Left lung (tissue), 4 donors: ENCODE measurements at regions not wholly inside any gene's neighbourhood (a gene's known extent, or its start where the extent isn't known, plus 50 kb on each side); places are given as distances from the start of the nearest gene placed in this dataset.

Source experiments
- ATAC-seq: fragments of 200-7000 bp; cut with Tn5 transposase; one replicate; pipeline ENCODE4 v1.9.1; 2020; ENCODE audit warnings: moderate library complexity
- DNase-seq, 4 donors: peaks; one replicate each; pipeline ENCODE4 v3.0.0-alpha.2; 2013 to 2020
- H3K27ac ChIP-seq, 2 donors: fragments of 200-600 bp; sonication (generic) in 1 of 2; one replicate each; pipeline versions ENCODE4 v1.5.0 to v1.8.0; 2020 to 2021
- H3K27me3 ChIP-seq, 2 donors: fragments of 200-600 bp; sonication (generic) in 1 of 2; one replicate each; pipeline versions ENCODE4 v1.5.0 to v1.8.0; 2020 to 2021
- H3K36me3 ChIP-seq, 2 donors: fragments of 200-600 bp; sonication (generic) in 1 of 2; one replicate each; pipeline versions ENCODE4 v1.5.0 to v1.8.0; 2020 to 2021
- H3K4me1 ChIP-seq, 2 donors: fragments of 200-600 bp; one replicate each; pipeline ENCODE4 v1.8.0; 2021
- H3K4me3 ChIP-seq, 2 donors: fragments of 200-600 bp; sonication (generic) in 1 of 2; one replicate each; pipeline versions ENCODE4 v1.5.0 to v1.8.0; 2020 to 2021; ENCODE audit warnings: mild to moderate bottlenecking in 1 of 2
- H3K9me3 ChIP-seq, 2 donors: fragments of 200-600 bp; sonication (generic) in 1 of 2; one replicate each; pipeline versions ENCODE4 v1.5.0 to v1.8.0; 2020 to 2021
- intact Hi-C, 2 donors: fragments of 100-400 bp; cut with DNase I; formaldehyde crosslinking; loops; one replicate each; pipeline versions ENCODE4 v1.11.2 to v1.14.2; 2022
- TF ChIP-seq, protein P1 (sequence below), 2 donors: fragments of 200-600 bp; sonication (generic) in 1 of 2; IDR thresholded peaks; one replicate each; pipeline versions ENCODE4 v1.5.0 to v1.8.0; 2021; ENCODE audit warnings: antibody characterized with exemption in 2 of 2
- donor health status: DM: no; HTN: yes; CAD: no.
- donor health status: DM: no; HTN: no; CAD: no.

- DNase-seq (no peak), ATAC-seq (no peak)
- intact Hi-C loops = no loop called here
- H3K27me3 ChIP-seq = peaks cover 0 to 7% of the 10 kb centered on the region in 2 donors
- H3K36me3 ChIP-seq = no peaks in the 10 kb centered on the region
- H3K27ac ChIP-seq = no peak overlapping the region
- TF ChIP-seq, protein P1, sequence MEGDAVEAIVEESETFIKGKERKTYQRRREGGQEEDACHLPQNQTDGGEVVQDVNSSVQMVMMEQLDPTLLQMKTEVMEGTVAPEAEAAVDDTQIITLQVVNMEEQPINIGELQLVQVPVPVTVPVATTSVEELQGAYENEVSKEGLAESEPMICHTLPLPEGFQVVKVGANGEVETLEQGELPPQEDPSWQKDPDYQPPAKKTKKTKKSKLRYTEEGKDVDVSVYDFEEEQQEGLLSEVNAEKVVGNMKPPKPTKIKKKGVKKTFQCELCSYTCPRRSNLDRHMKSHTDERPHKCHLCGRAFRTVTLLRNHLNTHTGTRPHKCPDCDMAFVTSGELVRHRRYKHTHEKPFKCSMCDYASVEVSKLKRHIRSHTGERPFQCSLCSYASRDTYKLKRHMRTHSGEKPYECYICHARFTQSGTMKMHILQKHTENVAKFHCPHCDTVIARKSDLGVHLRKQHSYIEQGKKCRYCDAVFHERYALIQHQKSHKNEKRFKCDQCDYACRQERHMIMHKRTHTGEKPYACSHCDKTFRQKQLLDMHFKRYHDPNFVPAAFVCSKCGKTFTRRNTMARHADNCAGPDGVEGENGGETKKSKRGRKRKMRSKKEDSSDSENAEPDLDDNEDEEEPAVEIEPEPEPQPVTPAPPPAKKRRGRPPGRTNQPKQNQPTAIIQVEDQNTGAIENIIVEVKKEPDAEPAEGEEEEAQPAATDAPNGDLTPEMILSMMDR (IDR thresholded peaks at IDR 0.05) = no peak
- no peaks in the 10 kb centered on the region for H3K4me1 ChIP-seq
- no peak overlapping the region for H3K4me3 ChIP-seq
- H3K9me3 ChIP-seq = no peaks in the 10 kb centered on the region
These were observed 301.7 kb upstream of the N4BP1 start for GRCh38 chr16:48911700-48912099.

DNA sequence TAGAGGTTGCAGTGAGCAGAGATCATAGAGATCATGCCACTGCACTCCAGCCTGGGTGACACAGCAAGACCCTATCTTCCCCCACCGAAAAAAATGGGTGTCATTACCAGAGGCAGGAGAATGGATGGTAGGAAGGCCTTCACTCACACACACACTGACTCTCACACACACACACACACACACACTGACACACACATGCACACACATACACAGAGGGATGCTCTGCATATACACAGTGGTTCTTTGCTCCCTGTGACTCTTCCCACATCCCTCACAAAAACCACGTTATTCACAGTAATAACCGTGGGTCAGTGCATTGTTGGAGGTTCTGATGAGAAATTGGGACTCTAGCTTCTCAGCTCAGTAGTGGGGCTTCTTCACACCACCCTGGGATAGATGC lies 300.2 kb upstream of the N4BP1 start:
- Histone ChIP-seq H3K27ac (no peak overlapping the region), H3K9me3 (no peaks in the 10 kb centered on the region), H3K4me3 (no peak overlapping the region), H3K36me3 (no peaks in the 10 kb centered on the region), H3K4me1 (no peaks in the 10 kb centered on the region), H3K27me3 (peaks cover 0 to 7% of the 10 kb centered on the region in 2 donors)
- TF ChIP-seq, protein P1 (IDR thresholded peaks at IDR 0.05) = no peak
- intact Hi-C loops = no loop called here
- ATAC-seq = no peak
- no peak for DNase-seq

- H3K9me3 ChIP-seq = no peaks in the 10 kb centered on the region
- no peaks in the 10 kb centered on the region for H3K36me3 ChIP-seq
- TF ChIP-seq, protein P1 (IDR thresholded peaks at IDR 0.05) = no peak
- DNase-seq (no peak), ATAC-seq (no peak)
- H3K4me1 ChIP-seq = no peaks in the 10 kb centered on the region
- no peak overlapping the region for H3K4me3 ChIP-seq
- intact Hi-C loops = no loop called here
- no peak overlapping the region for H3K27ac ChIP-seq
- H3K27me3 ChIP-seq = peaks cover 0 to 7% of the 10 kb centered on the region in 2 donors
These were observed 299.3 kb upstream of the N4BP1 start for GRCh38 chr16:48909231-48909630.

GRCh38 chr16:48907906-48908634 lies 298.1 kb upstream of the N4BP1 start:
- TF ChIP-seq, protein P1 (IDR thresholded peaks at IDR 0.05) = no peak
- Histone ChIP-seq H3K4me3 (no peak overlapping the region), H3K27ac (no peak overlapping the region), H3K27me3 (peaks cover 0 to 13% of the 10 kb centered on the region in 2 donors), H3K4me1 (no peaks in the 10 kb centered on the region), H3K36me3 (no peaks in the 10 kb centered on the region), H3K9me3 (no peaks in the 10 kb centered on the region)
- intact Hi-C loops = no loop called here
- DNase-seq = no peak
- no peak for ATAC-seq

DNA sequence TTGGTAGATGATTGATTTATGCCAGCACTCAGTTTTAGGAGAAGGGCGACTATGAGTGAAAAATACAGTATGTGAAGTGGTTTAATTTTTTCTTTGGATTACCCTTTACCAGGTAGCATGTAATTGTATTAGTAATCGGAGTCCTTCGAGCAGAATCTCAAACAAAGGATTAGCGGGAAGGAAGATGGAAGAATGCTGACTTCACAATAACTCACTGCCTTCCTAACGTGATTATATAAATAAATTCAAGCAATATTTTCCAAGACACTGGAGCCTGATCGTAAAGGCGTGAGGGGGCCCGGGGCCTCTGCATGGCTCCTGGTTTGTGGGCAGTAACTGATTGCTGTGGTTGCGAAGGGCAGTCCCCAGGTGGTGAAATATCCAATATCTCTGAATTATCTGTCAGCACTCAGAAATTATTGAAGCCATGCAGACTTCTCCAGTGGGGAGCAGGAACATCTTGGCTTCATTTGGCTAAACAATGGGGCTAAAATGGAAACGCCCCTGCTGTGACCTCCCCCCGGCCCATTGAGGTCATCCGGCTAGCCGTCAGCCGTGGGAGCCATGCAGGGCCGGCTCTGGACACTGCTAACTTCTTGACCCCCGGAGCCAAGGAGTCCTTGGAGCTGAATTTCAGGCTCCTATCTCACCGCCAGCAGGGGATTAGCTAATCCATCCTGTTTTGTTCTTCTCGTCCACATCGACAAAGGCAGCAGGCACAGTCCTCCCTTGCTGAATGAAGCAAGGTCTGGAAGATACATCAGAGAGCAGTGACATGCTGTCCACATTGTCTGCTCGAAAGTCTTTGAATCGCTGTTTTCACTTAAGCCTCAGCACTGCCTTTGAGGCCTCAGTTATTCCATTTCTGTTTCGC lies 295.9 kb upstream of the N4BP1 start:
- intact Hi-C loops = no loop called here
- Histone ChIP-seq H3K27ac (no peak overlapping the region), H3K36me3 (no peaks in the 10 kb centered on the region), H3K9me3 (no peaks in the 10 kb centered on the region), H3K27me3 (peaks cover 0 to 16% of the 10 kb centered on the region in 2 donors), H3K4me3 (no peak overlapping the region), H3K4me1 (no peaks in the 10 kb centered on the region)
- TF ChIP-seq, protein P1 (IDR thresholded peaks at IDR 0.05) = no peak
- DNase-seq (no peak), ATAC-seq (no peak)
